ENCODE measurements at regions not wholly inside any gene's neighbourhood (a gene's known extent, or its start where the extent isn't known, plus 50 kb on each side); places are given as distances from the start of the nearest gene placed in this dataset.

- DNase-seq (ENCODE audit: low read depth in 4 of 4, low spot score in 2 of 4): no peak
Measured at GRCh38 chr1:18049228-18049627, 58.4 kb upstream of the IGSF21 start.

- DNase-seq (ENCODE audit: low read depth in 4 of 4, low spot score in 2 of 4): no peak
Measured at GRCh38 chr1:18052671-18053070, 54.9 kb upstream of the IGSF21 start.

- no peak for DNase-seq (ENCODE audit: low read depth in 4 of 4, low spot score in 2 of 4)
Measured at GRCh38 chr1:18055156-18055555, 52.4 kb upstream of the IGSF21 start.

GRCh38 chr1:18056545-18056944, 51.1 kb upstream of the IGSF21 start:
- no peak for DNase-seq (ENCODE audit: low read depth in 4 of 4, low spot score in 2 of 4)

GRCh38 chr1:18057623-18058022, 50.0 kb upstream of the IGSF21 start:
- DNase-seq (ENCODE audit: low read depth in 4 of 4, low spot score in 2 of 4): no peak
